KMS-11 (cell line): ENCODE measurements at regions not wholly inside any gene's neighbourhood (a gene's known extent, or its start where the extent isn't known, plus 50 kb on each side); places are given as distances from the start of the nearest gene placed in this dataset.

ENCODE experiments used
- H2AFZ ChIP-seq: fragments of 200-600 bp; sonication (generic); 2 replicates; pipeline ENCODE4 v1.6.1; 2016; ENCODE audit warnings: antibody characterized with exemption, mixed run types, low read depth
- H3K27ac ChIP-seq: fragments of 200-600 bp; sonication (generic); 2 replicates; pipeline ENCODE4 v1.6.1; 2016; ENCODE audit warnings: mild to moderate bottlenecking, mixed run types
- H3K27me3 ChIP-seq: fragments of 200-600 bp; sonication (generic); 2 replicates; pipeline ENCODE4 v1.6.1; 2017; ENCODE audit warnings: mild to moderate bottlenecking, low read depth, mixed run types, moderate library complexity; ENCODE audit not compliant: insufficient read depth
- H3K36me3 ChIP-seq: fragments of 200-600 bp; sonication (generic); 2 replicates; pipeline ENCODE4 v1.6.1; 2017; ENCODE audit warnings: mild to moderate bottlenecking, mixed run types; ENCODE audit not compliant: insufficient read depth
- H3K4me1 ChIP-seq: fragments of 200-600 bp; sonication (generic); 2 replicates; pipeline ENCODE4 v1.6.1; 2016; ENCODE audit warnings: mild to moderate bottlenecking, low read depth, mixed run types; ENCODE audit not compliant: poor library complexity, severe bottlenecking
- H3K4me2 ChIP-seq: fragments of 200-600 bp; sonication (generic); 2 replicates; pipeline ENCODE4 v1.7.0; 2016; ENCODE audit warnings: mild to moderate bottlenecking, mixed run types
- H3K4me3 ChIP-seq: fragments of 200-600 bp; sonication (generic); IDR thresholded peaks from 2 replicates; pipeline ENCODE4 v1.6.1; 2017; ENCODE audit warnings: low read depth, low read length, mixed read lengths; ENCODE audit not compliant: insufficient read depth
- H3K79me2 ChIP-seq: fragments of 200-600 bp; sonication (generic); 2 replicates; pipeline ENCODE4 v1.6.1; 2016; ENCODE audit warnings: low read depth, mixed run types; ENCODE audit not compliant: insufficient read depth
- H3K9ac ChIP-seq: fragments of 200-600 bp; sonication (generic); 2 replicates; pipeline ENCODE4 v1.6.1; 2016; ENCODE audit warnings: mild to moderate bottlenecking, mixed run types
- H4K20me1 ChIP-seq: fragments of 200-600 bp; sonication (generic); 2 replicates; pipeline ENCODE4 v1.6.1; 2016; ENCODE audit warnings: mild to moderate bottlenecking, mixed run types; ENCODE audit not compliant: insufficient read depth
- TF ChIP-seq, protein P1 (sequence below): fragments of 200-600 bp; sonication (generic); conservative IDR thresholded peaks from 2 replicates; pipeline ENCODE4 v1.6.1; 2017; ENCODE audit warnings: low read depth, mild to moderate bottlenecking, antibody characterized with exemption, low read length, moderate library complexity, mixed read lengths

DNA sequence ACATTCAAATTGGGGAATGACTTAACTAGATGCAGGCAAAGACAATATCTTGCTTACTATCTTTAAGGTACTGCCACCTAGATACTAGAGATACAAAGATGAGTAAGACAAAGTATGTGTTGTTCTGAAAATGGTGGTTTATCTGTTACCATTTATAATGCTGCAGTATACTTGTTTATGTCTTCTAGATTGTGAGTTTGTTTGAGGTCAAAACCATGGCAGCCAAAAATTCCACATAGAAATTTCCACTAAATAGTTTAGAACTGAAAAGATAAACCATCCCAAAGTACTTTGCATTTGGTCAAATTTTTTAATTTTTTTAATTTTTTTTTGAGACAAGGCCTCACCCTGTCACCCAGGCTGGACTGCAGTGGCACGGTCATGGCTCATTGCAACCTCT is 150.8 kb downstream of the SOX4 start:
- TF ChIP-seq, protein P1, sequence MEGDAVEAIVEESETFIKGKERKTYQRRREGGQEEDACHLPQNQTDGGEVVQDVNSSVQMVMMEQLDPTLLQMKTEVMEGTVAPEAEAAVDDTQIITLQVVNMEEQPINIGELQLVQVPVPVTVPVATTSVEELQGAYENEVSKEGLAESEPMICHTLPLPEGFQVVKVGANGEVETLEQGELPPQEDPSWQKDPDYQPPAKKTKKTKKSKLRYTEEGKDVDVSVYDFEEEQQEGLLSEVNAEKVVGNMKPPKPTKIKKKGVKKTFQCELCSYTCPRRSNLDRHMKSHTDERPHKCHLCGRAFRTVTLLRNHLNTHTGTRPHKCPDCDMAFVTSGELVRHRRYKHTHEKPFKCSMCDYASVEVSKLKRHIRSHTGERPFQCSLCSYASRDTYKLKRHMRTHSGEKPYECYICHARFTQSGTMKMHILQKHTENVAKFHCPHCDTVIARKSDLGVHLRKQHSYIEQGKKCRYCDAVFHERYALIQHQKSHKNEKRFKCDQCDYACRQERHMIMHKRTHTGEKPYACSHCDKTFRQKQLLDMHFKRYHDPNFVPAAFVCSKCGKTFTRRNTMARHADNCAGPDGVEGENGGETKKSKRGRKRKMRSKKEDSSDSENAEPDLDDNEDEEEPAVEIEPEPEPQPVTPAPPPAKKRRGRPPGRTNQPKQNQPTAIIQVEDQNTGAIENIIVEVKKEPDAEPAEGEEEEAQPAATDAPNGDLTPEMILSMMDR, result no peak
- H3K27me3 ChIP-seq, result no peaks in the 10 kb centered on the region
- no peak overlapping the region for H3K27ac ChIP-seq
- no peaks in the 10 kb centered on the region for H3K79me2 ChIP-seq
- no peaks in the 10 kb centered on the region for H4K20me1 ChIP-seq
- no peak overlapping the region for H3K4me2 ChIP-seq
- H2AFZ ChIP-seq, result no peak overlapping the region
- H3K4me1 ChIP-seq, result no peaks in the 10 kb centered on the region
- H3K9ac ChIP-seq, result no peak overlapping the region
- no peaks in the 10 kb centered on the region for H3K36me3 ChIP-seq
- H3K4me3 ChIP-seq, result no peak overlapping the region

DNA sequence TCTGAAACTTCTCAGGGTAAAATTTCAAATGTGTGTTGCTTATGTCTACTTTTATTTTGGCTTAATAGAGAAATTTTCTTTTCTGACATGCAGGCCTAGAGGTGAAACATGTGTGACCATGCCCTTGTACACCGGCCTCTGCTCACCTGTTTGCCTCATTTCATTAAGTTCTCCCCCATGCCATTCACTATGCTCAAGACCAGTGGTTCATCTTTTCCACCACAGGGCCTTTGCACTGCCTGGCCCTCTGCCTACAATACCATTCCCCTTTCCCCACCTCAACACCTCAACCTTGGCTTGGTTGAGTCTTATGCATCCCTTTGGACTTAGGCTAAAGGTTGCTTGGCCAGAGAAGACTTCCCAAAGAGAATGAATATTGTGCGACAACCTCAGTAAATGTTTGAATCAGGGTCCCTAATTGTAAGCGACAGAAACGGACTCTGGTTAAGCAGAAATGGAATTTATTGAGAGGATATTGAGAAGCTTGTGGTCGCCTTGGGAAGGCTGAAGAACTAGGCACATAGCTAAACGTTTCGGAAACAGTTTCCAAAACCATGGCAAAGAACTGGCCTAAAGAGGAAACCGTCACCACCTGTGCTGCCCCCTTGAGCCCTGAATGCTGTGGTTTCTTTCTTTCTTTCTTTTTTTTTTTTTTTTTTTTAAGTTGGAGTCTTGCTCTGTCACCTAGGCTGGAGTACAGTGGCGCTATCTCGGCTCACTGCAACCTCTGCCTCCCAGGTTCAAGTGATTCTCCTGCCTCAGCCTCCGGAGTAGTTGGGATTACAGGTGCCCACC is 152.2 kb downstream of the SOX4 start:
- no peaks in the 10 kb centered on the region for H4K20me1 ChIP-seq
- H2AFZ ChIP-seq, result no peak overlapping the region
- H3K79me2 ChIP-seq, result no peaks in the 10 kb centered on the region
- no peak overlapping the region for H3K4me3 ChIP-seq
- no peak overlapping the region for H3K9ac ChIP-seq
- H3K27me3 ChIP-seq, result no peaks in the 10 kb centered on the region
- no peaks in the 10 kb centered on the region for H3K4me1 ChIP-seq
- no peak overlapping the region for H3K4me2 ChIP-seq
- H3K36me3 ChIP-seq, result no peaks in the 10 kb centered on the region
- H3K27ac ChIP-seq, result no peak overlapping the region
- TF ChIP-seq, protein P1, result no peak

DNA sequence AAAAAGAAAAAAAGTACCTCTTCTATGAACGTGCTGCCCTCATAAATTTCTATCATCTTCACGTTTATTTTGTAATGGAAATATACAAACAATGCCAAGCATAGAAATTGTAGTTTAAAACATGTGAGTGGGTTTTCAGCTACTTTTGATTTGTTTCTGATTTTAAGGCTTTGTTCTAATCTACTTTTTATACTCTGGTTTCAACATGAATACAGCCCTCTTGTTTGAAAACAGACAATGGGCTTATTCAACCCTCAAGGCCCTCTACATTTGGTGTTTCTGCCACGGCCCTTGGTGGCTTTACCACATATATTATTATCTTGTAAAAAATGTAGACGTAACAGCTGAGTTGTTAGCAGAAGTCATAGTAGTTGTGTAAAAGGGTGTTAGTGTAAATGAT is 153.9 kb downstream of the SOX4 start:
- no peaks in the 10 kb centered on the region for H3K4me1 ChIP-seq
- H3K4me2 ChIP-seq, result no peak overlapping the region
- TF ChIP-seq, protein P1, result no peak
- H3K36me3 ChIP-seq, result no peaks in the 10 kb centered on the region
- H3K4me3 ChIP-seq, result no peak overlapping the region
- H3K79me2 ChIP-seq, result no peaks in the 10 kb centered on the region
- H4K20me1 ChIP-seq, result no peaks in the 10 kb centered on the region
- H3K9ac ChIP-seq, result no peak overlapping the region
- H2AFZ ChIP-seq, result no peak overlapping the region
- no peak overlapping the region for H3K27ac ChIP-seq
- H3K27me3 ChIP-seq, result no peaks in the 10 kb centered on the region

DNA sequence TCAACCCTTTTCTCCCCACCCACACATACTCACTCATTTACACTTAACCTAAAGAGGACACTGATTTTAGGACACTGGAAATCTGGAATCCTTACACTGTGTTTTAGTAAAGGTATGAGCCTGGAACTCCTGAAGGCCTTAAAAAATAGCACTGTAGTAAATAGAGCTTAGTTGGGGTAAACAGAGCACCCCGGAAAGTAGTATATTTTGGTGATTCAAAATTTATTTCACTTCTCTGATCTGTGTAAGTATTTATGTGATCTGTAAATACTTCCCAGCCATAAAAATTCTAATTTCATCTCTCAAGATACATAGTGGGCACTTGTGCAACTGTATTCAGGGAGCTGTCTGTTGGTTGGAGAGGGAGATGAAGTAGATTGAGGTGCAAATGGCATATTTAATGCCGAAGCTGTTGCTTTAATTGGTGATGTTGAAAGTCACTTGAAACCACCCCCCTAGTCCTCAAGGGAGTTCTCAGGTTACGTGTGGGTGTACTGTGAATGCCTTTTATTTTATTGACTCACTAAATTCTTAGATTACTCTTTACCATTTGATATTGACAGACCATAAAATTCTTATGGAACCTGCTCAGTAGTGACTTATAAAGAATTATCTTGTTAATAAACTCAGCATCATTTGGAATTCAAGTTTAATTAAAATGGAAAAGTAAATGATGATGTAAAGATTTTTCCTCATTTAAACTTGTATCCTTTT is 154.9 kb downstream of the SOX4 start:
- TF ChIP-seq, protein P1, result no peak
- Histone ChIP-seq H3K4me1 (no peaks in the 10 kb centered on the region), H3K9ac (no peak overlapping the region), H2AFZ (no peak overlapping the region), H3K79me2 (no peaks in the 10 kb centered on the region), H4K20me1 (no peaks in the 10 kb centered on the region), H3K27ac (no peak overlapping the region), H3K36me3 (no peaks in the 10 kb centered on the region), H3K4me2 (no peak overlapping the region), H3K27me3 (no peaks in the 10 kb centered on the region), H3K4me3 (no peak overlapping the region)
